LNCaP clone FGC (cell line): ENCODE measurements at regions not wholly inside any gene's neighbourhood (a gene's known extent, or its start where the extent isn't known, plus 50 kb on each side); places are given as distances from the start of the nearest gene placed in this dataset.

Experiments
- DNase-seq: peaks from one replicate; pipeline ENCODE4 v3.0.0-alpha.2; 2011; ENCODE audit warnings: low read depth
- H3K4me3 ChIP-seq: 2 replicates; pipeline ENCODE4 v1.5.1; 2011; ENCODE audit warnings: mild to moderate bottlenecking, low read depth, low read length, control low read depth
- CTCF ChIP-seq: IDR thresholded peaks from 2 replicates; pipeline ENCODE4 v1.5.1; 2012; ENCODE audit warnings: mild to moderate bottlenecking; ENCODE audit not compliant: control insufficient read depth, insufficient read depth; ENCODE audit errors: extremely low read depth

DNA sequence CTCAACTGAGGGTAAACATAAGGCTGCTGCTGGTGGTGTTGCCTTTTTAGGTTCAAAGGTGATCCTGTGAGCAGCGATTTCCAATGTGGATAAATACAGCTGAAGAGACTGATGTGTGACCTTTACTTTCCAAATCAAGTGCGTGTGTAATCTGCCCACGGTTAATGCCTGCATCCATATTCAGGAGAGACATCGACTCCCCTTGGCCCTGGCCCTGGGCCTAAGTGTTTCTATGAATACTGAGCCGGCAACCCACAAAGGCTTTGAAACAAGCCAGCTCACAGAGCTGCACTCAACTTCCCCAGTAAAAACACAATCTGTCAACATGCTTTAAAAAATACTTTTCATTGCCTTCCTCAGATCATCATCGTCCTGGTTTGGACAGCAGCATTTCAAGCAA lies 1026.6 kb downstream of the TMEM182 start:
- DNase-seq: no peak
- H3K4me3 ChIP-seq: no peak overlapping the region
- no peak for TF ChIP-seq CTCF

DNA sequence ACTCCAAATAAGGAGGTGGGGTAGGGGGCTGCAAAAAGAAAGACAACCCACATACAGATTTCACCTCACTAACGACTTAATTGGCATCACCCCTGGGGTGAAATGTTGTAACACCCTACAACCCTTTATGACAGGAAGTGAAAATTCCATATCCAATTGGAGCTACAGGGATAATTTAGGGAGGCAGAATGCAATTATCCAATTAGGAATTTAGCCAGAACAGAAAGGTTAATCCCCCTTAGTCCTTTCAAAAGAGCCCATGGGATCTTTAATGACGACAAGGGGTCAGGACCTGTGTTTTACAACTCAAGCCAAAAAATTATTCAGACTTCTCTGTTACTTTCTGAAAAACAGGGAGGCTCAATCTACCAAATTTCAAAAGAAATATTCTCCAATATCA lies 1027.1 kb downstream of the TMEM182 start:
- no peak for DNase-seq
- H3K4me3 ChIP-seq: no peak overlapping the region
- TF ChIP-seq CTCF: no peak

DNA sequence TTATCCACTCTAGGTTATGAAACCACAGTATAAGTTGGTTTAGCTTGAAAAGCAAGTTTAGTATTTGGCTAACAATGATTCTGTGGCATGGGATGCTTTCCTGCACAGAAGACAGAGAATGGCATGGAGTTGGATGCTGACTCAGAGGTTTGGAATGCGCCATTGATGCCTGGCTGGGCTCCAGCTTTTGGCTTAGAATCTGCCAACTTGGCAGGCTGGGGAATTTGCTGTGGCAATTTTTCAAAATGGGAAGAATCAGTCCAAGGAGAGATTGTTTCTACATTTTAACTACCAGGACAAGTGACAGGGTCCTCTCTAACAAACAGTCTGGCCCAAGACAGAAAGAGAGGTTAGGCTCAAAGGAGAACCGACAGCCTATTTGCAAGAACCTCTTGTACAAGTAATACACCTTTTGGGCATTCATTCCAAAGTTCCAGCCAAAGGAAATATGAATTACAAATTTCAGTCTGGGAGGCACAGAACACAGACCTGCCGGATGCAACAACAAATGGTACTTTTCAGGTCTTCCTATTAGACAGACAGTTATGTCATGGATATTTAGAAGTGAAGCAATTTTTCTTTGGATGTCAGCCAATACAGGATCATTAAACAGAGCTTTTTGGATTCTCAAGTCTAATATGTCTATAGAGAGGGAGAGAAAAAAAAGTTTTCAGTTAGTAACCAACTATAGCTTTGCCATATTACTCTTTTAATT lies 1027.7 kb downstream of the TMEM182 start:
- no peak for TF ChIP-seq CTCF
- peak; percentile 1 for DNase-seq
- H3K4me3 ChIP-seq: no peak overlapping the region

GRCh38 chr2:103792042-103792441 lies 1030.2 kb downstream of the TMEM182 start:
- DNase-seq: no peak
- H3K4me3 ChIP-seq: no peak overlapping the region
- no peak for TF ChIP-seq CTCF

GRCh38 chr2:103798291-103798690 lies 1036.5 kb downstream of the TMEM182 start:
- DNase-seq: no peak
- no peak overlapping the region for H3K4me3 ChIP-seq
- no peak for TF ChIP-seq CTCF

- no peak overlapping the region for H3K4me3 ChIP-seq
- DNase-seq: no peak
- TF ChIP-seq CTCF: no peak
Measured at GRCh38 chr2:103804013-103804412, 1042.2 kb downstream of the TMEM182 start.

- no peak for TF ChIP-seq CTCF
- H3K4me3 ChIP-seq: no peak overlapping the region
- DNase-seq: no peak
Measured at GRCh38 chr2:103805746-103806145, 1043.9 kb downstream of the TMEM182 start.
